LHCN-M2 (cell line): ENCODE measurements at regions not wholly inside any gene's neighbourhood (a gene's known extent, or its start where the extent isn't known, plus 50 kb on each side); places are given as distances from the start of the nearest gene placed in this dataset.

Source experiments
- DNase-seq: peaks from one replicate; pipeline ENCODE4 v3.0.0-alpha.2; 2012; ENCODE audit warnings: low read depth

DNA sequence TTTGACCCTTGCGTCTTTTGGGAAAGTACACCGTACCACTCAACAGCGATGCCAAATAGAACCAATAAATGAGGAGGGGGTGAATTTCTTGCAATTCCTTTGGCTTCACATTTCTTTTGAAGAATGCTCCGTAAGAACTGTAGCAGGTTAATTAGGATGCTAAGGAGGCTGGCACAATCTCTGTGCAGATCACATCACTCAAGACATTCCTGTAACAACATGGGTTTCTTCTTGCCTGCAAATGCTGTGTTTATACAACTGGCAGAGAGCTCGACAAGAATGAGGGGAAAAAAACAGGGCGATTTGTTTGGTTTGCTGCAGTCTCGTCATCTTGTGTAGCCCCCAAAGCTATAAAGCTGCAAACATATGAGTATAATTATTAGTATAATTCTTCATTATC is 424.8 kb upstream of the DCC start:
- no peak for DNase-seq

DNA sequence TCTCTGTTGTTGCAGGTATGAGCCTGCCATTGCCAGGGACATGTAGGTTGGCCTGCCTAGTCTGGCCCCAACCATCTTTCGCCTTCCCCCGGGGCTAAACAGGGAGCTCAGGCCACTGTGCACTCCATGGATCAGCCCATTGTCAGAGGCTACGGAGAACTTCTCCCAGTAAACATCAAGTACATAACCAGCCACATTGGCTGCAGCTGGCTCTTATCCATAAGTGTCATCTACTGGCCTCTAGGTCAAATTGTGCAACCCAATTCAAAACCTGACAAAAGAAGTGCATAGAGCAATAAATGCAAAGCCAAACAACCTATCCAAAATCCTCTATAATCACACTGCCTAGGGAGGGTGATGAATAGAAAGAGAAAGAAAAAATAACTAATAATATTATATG is 418.1 kb upstream of the DCC start:
- DNase-seq, result no peak

DNA sequence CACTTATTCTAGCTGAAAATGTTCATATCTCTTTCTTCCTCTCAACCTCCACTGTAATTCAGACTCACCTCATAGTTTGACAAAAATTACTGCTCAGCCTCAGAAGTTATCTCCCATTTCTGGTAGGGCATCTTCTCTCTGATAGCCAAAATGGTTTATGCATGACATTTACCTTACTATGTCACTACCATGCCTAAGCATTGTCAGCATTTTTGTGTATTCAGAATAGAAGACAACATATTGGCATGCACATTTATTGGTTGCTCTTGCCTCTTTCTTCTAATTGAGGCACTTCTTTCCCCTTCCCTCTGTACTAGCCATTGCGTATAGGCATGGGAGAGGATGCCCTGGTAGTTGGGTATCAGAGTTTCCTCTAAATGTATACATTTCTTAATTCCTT is 406.1 kb upstream of the DCC start:
- no peak for DNase-seq

DNA sequence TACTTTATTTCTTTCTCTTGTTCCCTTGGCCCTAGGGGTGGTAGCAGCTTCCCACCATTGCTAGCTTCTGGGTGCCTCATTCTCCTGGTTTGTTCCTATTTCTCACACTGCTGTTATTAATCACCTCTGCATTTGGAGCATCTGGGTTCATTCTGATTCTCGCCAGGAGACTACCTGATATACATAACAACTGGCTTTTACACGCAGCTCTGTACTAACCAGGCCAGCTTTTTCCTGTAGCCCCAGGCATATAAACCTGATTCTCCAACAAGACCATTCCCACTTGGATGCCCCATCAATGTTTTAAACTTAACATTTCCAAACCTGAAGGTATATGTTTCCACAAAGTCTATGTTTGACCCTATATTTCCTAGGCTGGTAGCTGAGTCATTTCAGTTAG is 403.9 kb upstream of the DCC start:
- DNase-seq, result no peak

DNA sequence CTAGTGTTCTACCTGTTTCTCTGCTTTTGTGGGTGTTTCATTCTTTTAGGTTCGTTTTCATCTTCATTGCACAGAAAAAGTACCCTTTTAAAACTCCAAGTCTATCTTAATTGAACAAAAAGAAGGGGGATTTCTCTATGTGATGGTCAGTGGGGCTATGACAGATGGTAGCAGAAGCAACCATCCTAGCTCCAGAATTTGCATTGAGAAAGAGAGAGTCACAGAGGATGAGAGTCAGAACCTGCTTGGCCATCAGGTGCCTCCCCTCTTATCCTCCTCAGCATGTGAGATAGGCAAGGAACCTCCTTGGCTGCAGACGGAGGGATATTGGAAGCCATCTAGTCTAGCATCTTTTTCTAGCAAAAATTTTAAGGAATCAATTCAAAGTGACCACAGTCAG is 398.0 kb upstream of the DCC start:
- DNase-seq, result no peak

DNA sequence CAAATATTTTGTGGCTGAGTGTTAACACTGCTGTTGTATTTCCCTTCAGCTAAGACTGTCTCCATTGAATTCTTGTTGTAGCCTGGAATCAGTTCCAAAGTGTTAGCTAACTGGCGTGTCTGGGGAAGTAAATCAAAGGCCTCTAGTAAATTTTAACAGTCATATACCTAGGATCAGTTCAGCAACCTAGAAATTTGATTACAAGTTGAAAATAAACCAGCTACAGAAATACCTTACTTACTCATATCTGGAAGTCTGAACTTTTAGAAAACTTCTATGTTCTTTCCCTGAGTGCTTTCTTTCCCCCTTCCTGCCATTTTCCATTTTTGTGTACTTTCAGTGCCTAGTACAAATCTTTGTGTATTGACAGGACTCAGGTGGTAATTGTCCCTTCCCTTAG is 396.7 kb upstream of the DCC start:
- no peak for DNase-seq

DNA sequence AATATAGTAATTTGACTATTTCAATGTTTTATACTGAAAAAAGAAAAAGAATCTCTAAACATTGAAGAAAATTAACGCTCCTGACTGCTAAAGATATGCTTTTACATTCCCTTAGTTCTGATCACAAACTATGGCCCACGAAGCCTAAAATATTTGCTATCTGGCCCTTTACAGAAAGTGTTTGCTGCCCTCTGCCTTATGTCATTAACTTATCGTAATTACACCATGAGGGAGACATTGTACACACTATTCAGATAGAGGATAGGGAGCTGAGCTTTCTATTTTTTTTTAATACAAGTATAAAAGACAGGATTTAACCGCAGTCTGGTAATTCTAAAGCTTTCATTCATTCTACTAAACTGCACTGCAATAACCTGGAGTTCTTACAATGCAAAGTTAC is 393.1 kb upstream of the DCC start:
- no peak for DNase-seq

DNA sequence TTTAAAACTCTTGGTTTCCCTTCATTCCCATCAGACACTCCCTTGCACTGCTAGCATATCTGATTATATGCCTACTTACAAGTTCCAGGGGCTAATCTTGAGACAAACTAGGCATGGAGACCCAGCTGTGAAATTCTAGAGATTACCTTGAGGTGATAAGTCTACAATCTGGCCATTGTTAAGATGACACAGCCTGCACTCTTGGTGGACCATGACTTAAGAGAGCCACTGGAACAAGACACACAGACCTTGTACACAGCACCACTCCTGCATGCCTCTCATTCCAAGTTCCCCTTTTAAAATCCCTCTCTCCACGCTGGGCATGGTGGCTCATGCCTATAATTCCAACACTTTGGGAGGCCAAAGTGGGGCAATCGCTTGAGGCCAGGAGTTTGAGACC is 387.2 kb upstream of the DCC start:
- no peak for DNase-seq

DNA sequence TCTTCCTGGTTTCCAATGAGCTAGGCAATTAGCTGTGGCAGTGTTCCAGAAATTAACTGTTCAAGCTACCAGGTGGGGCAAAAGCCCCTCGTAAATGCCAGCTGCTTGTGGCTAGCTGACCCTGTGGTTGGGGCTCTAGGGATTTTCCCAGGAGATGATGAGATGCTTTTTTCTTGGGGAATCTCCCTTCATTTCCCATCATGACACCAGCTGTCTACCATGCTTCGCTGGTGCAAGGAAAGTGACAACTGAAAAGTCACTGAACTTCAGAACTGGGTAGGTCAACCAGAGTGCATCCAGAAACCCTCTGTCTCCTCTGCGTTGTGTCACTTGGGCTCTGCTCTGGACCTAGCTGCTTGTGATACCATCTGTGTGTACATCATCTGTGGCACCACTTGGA is 386.5 kb upstream of the DCC start:
- DNase-seq, result no peak

DNA sequence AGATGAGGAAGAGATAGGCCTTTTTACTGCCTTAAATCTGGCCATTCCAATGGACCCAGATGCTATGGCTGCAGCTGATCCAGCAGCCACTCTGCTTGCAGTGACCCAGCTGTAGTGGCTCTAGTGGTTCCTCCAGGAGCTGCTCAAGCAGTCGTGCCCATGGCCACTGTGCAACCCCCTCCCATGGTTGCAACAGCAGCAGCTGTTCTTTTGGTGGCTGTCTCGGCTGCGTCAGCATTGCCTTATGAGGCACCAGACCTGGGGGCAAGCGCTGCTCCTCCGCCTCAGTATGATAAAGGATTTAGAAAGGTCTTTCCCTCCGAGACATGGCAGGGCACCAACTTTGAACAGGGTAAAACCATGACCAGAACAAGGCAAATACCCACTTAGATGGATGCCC is 384.9 kb upstream of the DCC start:
- no peak for DNase-seq

DNA sequence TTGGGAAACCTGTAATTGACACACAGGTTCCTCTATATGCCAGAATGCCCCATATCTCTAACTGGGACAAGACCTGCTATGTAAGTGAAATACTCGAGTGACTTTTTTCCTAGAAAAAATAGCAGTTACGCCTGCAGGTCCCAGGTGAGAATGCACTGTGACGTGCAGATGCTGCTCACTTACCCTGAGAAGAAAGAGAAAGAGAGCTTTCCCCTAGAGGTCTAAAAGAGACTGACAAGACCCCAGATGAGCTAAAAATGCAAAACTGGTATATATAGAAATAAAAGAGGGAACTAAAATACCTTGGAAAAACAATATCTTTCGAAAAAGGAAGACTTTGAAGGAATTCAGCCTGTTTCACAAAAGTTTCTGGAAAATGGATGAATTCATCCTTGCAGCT is 383.0 kb upstream of the DCC start:
- no peak for DNase-seq

DNA sequence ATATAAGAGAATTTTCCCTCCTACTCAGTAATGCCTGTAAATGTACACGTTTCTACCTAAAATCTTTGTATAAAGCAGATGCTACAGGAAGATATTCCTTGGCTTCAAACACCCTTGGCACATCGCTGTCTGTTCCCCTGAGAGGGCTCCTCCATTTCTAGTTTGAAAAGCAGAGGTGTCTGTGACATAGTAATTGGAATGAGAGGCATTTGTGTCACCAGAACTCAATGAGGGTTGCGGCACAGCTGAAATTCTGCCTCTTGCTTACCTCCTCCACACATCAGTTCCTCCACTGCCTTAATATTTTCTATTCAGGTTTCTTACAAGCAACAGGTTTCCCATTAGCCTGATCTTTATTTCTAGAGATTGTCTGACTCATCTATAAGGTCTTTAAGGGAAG is 359.9 kb upstream of the DCC start:
- no peak for DNase-seq

DNA sequence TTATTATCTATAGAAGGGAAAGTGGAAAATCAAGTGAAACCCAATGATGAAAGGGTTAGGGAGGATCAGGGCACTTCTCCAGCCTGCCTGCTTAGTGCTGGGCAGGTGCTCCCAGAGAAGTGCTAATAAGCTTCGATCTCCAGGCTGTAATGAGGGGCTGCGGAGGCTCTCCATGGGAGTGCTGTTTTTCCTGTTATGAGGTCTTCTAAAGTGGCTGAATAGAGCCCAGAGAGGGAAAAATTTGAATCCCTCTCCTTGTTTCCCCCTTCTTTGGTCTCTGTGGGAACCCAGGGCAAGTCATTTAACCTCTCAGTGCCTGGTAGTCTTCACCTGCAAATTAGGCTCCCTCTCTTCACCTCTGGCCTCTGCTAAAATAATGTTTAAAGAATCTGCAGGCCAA is 351.7 kb upstream of the DCC start:
- no peak for DNase-seq

DNA sequence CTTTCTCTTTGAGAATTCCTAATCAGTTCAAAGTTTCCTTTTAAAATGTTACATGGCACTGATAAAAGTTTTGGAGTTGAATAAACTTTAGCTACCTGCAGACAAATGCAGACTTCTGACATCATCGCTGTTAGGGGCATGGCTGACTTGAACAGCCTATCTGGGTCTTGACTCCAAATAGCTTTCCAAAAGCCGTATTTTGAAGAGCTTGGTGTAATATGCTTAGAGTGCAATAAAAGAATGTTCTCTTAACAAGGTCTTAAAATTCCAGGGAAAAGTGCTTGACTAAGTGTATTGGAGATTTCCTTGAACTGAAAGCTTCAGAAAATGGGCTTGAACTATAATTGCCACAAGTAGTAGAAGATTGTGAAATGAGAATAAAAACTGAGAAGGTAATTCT is 342.9 kb upstream of the DCC start:
- no peak for DNase-seq

DNA sequence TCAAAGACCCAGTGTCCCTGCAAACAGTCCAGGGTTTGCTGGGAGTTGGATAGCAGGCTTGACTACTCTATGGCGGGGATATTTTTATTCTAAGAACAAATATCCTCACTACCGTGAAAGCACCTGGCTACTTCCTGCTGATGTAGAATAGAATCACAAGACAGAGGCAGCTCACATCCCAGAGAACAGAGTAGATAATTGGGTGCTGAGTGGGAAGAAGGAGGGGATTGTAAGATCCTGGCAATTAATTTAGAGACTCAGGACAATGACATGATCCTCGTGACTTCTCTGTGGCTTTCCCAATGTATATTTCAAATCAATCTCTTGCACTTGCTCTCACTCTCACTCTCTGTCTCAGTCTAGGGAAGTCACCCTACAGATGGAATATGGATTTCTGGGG is 341.9 kb upstream of the DCC start:
- no peak for DNase-seq

DNA sequence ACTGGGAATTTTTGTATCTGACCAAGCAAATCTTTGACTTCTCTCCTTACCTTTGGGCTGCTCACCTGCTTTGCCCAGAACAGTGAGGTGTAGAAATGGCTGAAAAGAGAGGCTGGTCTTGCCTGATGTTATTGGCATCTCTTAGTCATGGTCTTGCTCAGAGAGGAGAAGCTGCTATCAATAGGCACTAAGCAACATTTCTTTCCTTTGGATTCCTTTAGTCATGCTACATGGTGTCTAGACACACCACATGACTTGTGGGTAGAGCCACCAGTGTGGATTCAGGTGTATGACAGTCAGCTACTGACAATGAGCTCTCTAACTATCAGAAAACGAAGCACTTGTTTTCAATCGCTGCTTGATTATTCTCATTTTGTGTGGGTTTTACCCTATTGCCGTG is 341.3 kb upstream of the DCC start:
- no peak for DNase-seq

DNA sequence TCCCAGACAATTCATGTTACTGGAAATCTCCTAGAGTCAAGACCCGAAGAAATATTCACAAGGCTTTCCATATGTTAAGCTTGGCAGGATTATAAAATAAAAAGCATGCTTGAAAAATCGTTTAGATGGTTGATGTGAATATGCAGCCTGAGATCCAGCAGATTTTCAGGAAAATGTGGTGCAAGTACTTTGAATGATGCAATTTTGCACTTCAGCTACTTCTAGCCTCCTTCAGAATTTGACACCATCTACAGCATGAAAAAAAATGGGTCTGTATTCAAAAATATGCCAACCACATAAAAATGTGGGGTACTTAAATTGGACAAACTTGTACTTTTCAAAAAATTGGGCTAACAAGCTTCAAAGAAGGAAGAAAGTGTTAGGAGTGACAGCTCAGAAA is 340.6 kb upstream of the DCC start:
- no peak for DNase-seq

DNA sequence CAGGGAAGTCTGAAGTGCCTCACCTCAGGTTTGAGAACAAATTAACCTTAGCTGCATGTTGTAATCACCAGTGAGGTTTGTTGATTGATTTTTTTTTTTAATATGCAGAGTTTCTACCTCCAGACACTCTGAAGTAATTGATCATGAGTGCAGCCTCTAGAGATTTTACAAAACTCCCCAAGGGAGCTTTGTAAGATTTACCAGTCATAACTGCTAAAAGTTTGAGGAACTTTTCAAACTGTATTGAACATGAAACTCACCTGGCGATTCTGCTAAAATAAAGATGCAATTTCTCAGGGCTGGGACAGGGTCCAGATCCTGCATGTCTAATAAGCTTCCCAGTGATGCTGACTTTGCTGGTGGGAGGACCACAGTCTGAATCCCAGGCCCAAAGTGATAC is 339.6 kb upstream of the DCC start:
- DNase-seq, result no peak

DNA sequence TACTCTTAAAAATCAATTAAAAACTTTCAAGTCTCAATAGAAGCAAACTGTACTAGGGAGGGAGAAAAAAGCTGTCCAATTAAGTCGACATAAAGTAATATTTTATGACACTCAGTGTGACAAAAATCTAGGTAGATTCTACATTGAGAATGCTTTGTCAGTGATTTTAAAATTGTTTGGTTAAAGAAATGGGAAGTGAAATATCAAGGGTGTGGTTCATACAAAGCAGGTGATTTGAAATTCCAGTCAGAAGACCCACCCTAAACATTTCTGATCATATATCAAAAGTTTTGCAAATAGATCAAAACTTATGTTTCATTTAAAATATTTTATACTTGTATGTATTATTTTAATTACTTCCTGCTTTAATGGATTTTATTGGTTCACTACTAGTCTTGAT is 338.9 kb upstream of the DCC start:
- DNase-seq, result no peak

DNA sequence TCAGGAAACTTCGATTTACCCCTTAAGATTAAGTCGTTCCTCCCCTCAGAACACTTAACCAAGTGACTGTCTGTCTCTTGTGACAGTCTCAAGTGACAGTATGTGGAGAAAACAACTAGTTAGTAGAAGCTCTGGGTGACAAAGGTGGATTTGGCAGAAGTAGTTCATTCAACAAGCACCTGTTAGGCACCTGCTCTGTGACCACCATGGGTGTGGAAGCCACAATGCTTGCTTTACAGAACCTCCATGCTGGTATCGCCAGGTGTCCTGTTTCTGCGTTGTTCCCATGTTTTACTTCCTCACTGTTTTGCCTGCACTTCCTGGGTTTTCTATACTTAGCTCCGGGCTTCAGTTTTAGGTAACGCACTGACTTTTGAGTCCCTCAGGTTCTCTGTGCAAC is 337.4 kb upstream of the DCC start:
- no peak for DNase-seq

DNA sequence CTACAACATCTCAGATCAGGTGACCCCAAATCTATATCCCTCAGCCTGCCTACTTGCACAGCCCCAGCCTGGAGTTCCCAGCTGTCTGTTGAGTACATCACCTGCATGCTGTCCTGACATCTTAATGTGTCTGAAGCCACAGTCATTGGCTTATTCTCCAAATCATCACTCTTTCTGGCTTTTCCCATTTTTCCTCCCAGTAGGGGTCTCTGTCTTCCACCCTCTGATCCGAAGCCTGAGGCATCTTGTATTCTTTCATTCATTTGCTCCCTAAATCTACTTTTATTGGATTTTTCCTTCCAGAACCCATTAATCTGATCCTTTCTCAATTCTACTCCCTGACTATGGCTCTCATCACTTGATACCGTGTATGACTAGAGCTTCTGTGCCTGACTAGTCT is 332.9 kb upstream of the DCC start:
- no peak for DNase-seq

DNA sequence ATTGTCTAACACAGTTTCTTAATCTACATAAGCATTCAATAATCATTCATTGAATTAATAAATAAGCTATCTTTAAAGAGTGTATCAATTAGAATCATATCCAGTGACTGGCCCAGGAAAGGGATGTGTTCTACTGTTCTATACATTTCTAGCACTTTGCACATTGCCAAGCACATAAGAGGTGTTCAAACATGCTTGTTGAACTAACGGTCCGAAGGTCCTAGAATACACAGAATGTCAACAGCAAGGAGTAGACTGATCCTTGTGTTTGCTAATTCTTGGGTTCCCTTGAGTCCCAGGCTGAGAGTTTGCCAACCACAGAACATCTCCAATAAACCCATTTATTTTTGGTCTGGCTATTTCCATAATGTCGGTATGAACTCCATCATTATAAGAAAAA is 331.7 kb upstream of the DCC start:
- DNase-seq, result no peak

DNA sequence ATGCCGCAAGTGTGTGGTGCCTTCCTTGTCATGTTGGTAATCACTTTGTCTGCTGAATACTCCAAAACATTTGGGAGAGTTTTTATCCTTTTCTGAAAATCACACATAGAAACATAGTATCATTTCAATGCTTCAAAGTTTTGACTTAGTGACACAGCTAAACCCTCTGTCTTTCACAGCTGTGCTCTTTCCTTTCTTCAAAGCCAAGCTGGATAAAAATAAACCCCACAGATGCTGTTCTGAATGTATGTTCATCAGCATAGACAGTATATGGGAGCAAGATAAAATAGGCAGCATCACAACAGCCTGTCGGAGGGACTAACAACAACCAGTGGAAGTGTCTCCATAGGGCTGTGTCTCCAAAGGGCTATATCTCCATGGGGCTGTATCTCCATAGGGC is 331.3 kb upstream of the DCC start:
- DNase-seq, result no peak

DNA sequence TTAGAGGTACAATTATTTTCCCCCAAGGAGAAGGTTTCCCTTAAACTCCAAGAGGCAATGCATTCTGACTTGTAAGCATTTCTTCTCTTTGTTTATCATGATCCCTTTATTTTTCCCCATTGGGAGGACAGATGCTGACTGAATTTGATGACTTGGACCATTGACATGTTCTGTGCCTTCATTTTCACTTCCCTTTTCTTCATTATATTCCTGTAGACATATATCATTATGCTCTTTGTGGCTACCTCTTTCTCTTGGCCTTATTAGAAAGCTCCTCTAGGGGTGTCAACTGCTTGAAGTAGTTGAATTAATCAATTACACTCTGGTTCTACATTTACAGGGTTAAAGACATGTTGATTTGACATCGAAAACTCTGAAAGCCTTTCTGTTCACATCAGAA is 330.0 kb upstream of the DCC start:
- DNase-seq, result no peak
